HL-60 (cell line): ENCODE measurements at regions not wholly inside any gene's neighbourhood (a gene's known extent, or its start where the extent isn't known, plus 50 kb on each side); places are given as distances from the start of the nearest gene placed in this dataset.

Experiments used
- DNase-seq, 2 experiments: peaks; one replicate each; pipeline ENCODE4 v3.0.0-alpha.2; 2010 to 2020; ENCODE audit warnings: low read depth in 1 of 2, low spot score in 1 of 2
- H3K27ac ChIP-seq: fragments of 250-450 bp; sonication (Bioruptor Pico); replicated peaks from 2 replicates; pipeline ENCODE4 v1.5.1; 2020; ENCODE audit warnings: mild to moderate bottlenecking, moderate library complexity
- H3K27me3 ChIP-seq: fragments of 250-450 bp; sonication (Bioruptor Pico); 2 replicates; pipeline ENCODE4 v1.5.1; 2021; ENCODE audit warnings: mild to moderate bottlenecking, moderate library complexity; ENCODE audit not compliant: insufficient read depth, poor library complexity, severe bottlenecking
- H3K4me3 ChIP-seq: replicated peaks from 2 replicates; pipeline ENCODE4 v1.5.1; 2011; ENCODE audit warnings: mild to moderate bottlenecking, control low read depth, low read length; ENCODE audit not compliant: insufficient read depth
- GABPA ChIP-seq: IDR thresholded peaks from 2 replicates; pipeline ENCODE4 v1.6.1; 2012; ENCODE audit warnings: low read depth
- POLR2AphosphoS5 ChIP-seq: IDR thresholded peaks from 2 replicates; pipeline ENCODE4 v1.6.1; 2012; ENCODE audit warnings: low read depth
- SPI1 ChIP-seq: IDR thresholded peaks from 2 replicates; pipeline ENCODE4 v1.6.1; 2012; ENCODE audit warnings: low read depth, mild to moderate bottlenecking, borderline replicate concordance
- TF ChIP-seq, protein P1 (sequence below): IDR thresholded peaks from 2 replicates; pipeline ENCODE4 v1.6.1; 2012; ENCODE audit warnings: low read depth; ENCODE audit not compliant: insufficient replicate concordance
- TF ChIP-seq, protein P2 (sequence below): IDR thresholded peaks from one replicate; pipeline ENCODE4 v1.5.1; 2011; ENCODE audit warnings: low read length, control low read depth, inconsistent platforms; ENCODE audit not compliant: insufficient read depth

DNA sequence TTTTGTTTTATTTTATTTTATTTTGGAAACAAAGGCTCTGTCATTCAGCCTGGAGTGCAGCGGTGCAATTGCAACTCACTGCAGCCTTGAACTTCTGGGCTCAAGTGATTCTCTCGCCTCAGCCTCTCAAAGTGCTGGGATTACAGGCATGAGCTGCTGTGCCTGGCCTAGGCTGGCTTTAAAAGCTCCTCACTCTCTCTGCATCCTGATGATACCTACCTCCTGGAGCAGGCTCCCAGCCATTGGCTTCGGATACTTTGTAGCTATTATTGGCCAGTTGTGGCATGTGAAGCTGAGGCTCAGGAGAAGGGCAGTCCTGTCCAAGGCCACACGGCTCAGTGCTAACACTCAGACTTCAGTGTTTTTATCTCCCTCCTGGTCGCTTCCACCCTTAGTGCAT, 158.0 kb downstream of the SEC14L1 start:
- no peak overlapping the region for H3K4me3 ChIP-seq

DNA sequence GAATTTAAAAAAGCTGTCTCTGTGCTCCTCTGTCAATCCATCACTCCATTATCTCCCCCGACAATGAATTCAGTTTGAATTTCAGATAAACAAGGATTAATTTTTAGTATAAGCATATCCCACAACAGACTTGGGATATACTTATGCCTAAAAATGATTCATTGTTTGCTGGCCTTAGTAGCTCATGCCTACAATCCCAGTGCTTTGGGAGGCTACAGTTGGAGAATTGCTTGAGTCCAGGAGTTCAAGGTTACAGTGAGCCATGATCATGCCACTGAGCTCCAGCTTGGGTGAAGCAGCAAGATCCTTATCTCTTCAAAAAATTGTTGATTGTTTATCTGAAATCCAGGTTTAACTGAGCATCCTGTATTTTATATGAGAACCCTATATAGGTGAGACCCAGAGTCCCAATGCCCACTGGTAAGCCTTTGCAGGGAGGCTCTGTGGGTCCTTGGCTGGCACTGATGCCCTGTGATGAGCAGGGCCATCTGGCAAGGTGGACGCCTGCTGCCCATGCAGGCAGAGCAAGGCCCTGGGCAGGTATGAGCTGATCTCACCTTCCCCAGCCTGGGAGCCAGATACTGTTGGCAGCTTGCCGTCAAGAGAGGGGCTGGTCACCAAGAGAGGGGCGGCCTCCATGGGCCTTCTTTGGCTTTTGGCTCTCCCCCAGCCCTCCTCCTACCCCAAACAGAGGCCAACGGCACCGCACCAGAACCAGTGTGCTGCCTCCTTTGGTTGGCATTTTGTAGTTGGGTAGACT, 158.7 kb downstream of the SEC14L1 start:
- DNase-seq, result no peak
- H3K4me3 ChIP-seq, result no peak overlapping the region
- TF ChIP-seq SPI1, result no peak
- no peak for TF ChIP-seq POLR2AphosphoS5
- TF ChIP-seq, protein P1, sequence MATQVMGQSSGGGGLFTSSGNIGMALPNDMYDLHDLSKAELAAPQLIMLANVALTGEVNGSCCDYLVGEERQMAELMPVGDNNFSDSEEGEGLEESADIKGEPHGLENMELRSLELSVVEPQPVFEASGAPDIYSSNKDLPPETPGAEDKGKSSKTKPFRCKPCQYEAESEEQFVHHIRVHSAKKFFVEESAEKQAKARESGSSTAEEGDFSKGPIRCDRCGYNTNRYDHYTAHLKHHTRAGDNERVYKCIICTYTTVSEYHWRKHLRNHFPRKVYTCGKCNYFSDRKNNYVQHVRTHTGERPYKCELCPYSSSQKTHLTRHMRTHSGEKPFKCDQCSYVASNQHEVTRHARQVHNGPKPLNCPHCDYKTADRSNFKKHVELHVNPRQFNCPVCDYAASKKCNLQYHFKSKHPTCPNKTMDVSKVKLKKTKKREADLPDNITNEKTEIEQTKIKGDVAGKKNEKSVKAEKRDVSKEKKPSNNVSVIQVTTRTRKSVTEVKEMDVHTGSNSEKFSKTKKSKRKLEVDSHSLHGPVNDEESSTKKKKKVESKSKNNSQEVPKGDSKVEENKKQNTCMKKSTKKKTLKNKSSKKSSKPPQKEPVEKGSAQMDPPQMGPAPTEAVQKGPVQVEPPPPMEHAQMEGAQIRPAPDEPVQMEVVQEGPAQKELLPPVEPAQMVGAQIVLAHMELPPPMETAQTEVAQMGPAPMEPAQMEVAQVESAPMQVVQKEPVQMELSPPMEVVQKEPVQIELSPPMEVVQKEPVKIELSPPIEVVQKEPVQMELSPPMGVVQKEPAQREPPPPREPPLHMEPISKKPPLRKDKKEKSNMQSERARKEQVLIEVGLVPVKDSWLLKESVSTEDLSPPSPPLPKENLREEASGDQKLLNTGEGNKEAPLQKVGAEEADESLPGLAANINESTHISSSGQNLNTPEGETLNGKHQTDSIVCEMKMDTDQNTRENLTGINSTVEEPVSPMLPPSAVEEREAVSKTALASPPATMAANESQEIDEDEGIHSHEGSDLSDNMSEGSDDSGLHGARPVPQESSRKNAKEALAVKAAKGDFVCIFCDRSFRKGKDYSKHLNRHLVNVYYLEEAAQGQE, result no peak
- TF ChIP-seq, protein P2, sequence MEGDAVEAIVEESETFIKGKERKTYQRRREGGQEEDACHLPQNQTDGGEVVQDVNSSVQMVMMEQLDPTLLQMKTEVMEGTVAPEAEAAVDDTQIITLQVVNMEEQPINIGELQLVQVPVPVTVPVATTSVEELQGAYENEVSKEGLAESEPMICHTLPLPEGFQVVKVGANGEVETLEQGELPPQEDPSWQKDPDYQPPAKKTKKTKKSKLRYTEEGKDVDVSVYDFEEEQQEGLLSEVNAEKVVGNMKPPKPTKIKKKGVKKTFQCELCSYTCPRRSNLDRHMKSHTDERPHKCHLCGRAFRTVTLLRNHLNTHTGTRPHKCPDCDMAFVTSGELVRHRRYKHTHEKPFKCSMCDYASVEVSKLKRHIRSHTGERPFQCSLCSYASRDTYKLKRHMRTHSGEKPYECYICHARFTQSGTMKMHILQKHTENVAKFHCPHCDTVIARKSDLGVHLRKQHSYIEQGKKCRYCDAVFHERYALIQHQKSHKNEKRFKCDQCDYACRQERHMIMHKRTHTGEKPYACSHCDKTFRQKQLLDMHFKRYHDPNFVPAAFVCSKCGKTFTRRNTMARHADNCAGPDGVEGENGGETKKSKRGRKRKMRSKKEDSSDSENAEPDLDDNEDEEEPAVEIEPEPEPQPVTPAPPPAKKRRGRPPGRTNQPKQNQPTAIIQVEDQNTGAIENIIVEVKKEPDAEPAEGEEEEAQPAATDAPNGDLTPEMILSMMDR, result no peak
- TF ChIP-seq GABPA, result no peak
- H3K27ac ChIP-seq, result no peak overlapping the region
- H3K27me3 ChIP-seq, result no peaks in the 10 kb centered on the region

More for the DNA sequence above, 158.0 kb downstream of the SEC14L1 start:
- Histone ChIP-seq H3K27ac (no peak overlapping the region), H3K27me3 (no peaks in the 10 kb centered on the region)
- no peak for DNase-seq
- TF ChIP-seq, protein P2, result no peak
- TF ChIP-seq, protein P1, result no peak
- TF ChIP-seq POLR2AphosphoS5, result no peak
- TF ChIP-seq GABPA, result no peak
- TF ChIP-seq SPI1, result no peak

DNA sequence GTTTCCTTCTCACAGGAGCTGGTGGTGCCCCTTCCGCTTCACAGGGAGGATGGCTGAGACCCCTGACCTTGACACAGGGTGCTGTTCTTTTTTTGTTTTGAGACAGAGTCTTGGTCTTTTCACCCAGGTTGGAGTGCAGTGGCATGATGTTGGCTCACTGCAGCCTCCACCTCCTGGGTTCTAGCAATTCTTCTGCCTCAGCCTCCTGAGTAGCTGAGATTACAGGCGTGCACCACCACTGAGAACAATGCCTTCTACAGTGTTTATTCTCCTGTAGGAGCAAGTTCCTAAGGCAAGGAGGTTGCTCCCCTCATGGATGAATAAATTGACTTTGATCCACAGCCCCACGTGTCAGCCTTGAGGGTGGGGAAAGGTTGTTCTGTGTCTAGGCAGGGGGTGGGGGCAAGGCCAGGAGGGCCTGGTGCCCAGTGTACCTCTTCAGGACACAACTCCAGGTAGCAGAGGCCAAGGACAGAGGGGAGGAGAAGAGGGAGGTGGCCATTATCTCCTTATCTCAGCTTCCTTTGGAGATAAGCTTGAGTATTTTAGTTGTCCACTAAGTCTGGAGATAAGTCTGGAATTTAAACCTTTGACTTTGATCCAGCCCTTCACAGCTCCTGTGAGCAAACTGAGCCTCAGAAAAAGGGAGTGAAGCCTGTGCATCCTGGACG, 159.4 kb downstream of the SEC14L1 start:
- H3K4me3 ChIP-seq, result no peak overlapping the region
- H3K27ac ChIP-seq, result no peak overlapping the region

More for the DNA sequence above, 159.4 kb downstream of the SEC14L1 start:
- DNase-seq, result no peak
- no peaks in the 10 kb centered on the region for H3K27me3 ChIP-seq
- TF ChIP-seq, protein P1, result no peak
- no peak for TF ChIP-seq GABPA
- no peak for TF ChIP-seq POLR2AphosphoS5
- no peak for TF ChIP-seq SPI1
- TF ChIP-seq, protein P2, result no peak
